Nephron progenitor cell (in vitro differentiated cells): ENCODE measurements at regions not wholly inside any gene's neighbourhood (a gene's known extent, or its start where the extent isn't known, plus 50 kb on each side); places are given as distances from the start of the nearest gene placed in this dataset.

Experiments
- DNase-seq: peaks from one replicate; pipeline ENCODE4 v3.0.0; 2021
- H3K27ac Mint-ChIP-seq: 2 replicates; pipeline ENCODE4 v1.8.0; 2021; ENCODE audit warnings: mild to moderate bottlenecking, moderate library complexity, mixed read lengths
- H3K27me3 Mint-ChIP-seq: 2 replicates; pipeline ENCODE4 v1.8.0; 2021; ENCODE audit warnings: mild to moderate bottlenecking, low read depth, mixed read lengths; ENCODE audit not compliant: poor library complexity
- H3K36me3 Mint-ChIP-seq: 2 replicates; pipeline ENCODE4 v1.8.0; 2021; ENCODE audit warnings: low read depth, mixed read lengths
- H3K4me1 Mint-ChIP-seq: 2 replicates; pipeline ENCODE4 v1.8.0; 2021; ENCODE audit warnings: mixed read lengths
- H3K4me3 Mint-ChIP-seq: 2 replicates; pipeline ENCODE4 v1.8.0; 2021; ENCODE audit warnings: mild to moderate bottlenecking, moderate library complexity, mixed read lengths
- H3K9me3 Mint-ChIP-seq: 2 replicates; pipeline ENCODE4 v1.8.0; 2021; ENCODE audit warnings: mild to moderate bottlenecking, moderate library complexity, mixed read lengths
- TF ChIP-seq, protein P1 (sequence below): fragments of 200-600 bp; sonication (generic); IDR thresholded peaks from 2 replicates; pipeline ENCODE4 v1.5.0; 2021; ENCODE audit warnings: antibody characterized with exemption

DNA sequence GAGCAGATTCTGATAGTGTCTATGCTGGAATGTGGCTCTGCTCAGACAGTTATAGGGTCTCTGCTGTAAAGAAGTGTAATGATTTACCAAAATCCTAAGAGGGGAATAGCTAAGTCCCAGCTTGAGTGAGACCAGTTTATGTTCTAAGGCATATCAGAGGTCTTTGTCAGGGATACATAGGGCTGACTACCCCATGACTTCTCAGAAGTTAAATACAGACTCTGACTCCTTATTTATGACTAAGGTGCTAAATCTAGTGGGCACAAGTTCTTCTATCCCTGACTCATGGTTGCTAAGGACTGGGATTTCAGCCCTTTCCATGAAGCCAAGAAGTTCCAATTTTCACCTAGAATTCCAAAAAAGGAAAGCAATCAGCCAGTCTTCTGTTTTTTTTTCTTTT, 192.6 kb upstream of the POU1F1 start:
- no peak overlapping the region for H3K4me3 Mint-ChIP-seq
- peaks cover 7% of the 10 kb centered on the region for H3K27me3 Mint-ChIP-seq
- TF ChIP-seq, protein P1, sequence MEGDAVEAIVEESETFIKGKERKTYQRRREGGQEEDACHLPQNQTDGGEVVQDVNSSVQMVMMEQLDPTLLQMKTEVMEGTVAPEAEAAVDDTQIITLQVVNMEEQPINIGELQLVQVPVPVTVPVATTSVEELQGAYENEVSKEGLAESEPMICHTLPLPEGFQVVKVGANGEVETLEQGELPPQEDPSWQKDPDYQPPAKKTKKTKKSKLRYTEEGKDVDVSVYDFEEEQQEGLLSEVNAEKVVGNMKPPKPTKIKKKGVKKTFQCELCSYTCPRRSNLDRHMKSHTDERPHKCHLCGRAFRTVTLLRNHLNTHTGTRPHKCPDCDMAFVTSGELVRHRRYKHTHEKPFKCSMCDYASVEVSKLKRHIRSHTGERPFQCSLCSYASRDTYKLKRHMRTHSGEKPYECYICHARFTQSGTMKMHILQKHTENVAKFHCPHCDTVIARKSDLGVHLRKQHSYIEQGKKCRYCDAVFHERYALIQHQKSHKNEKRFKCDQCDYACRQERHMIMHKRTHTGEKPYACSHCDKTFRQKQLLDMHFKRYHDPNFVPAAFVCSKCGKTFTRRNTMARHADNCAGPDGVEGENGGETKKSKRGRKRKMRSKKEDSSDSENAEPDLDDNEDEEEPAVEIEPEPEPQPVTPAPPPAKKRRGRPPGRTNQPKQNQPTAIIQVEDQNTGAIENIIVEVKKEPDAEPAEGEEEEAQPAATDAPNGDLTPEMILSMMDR, result no peak
- H3K36me3 Mint-ChIP-seq, result no peaks in the 10 kb centered on the region
- peaks cover 33% of the 10 kb centered on the region for H3K9me3 Mint-ChIP-seq
- no peak overlapping the region for H3K27ac Mint-ChIP-seq
- no peaks in the 10 kb centered on the region for H3K4me1 Mint-ChIP-seq
- DNase-seq, result no peak

DNA sequence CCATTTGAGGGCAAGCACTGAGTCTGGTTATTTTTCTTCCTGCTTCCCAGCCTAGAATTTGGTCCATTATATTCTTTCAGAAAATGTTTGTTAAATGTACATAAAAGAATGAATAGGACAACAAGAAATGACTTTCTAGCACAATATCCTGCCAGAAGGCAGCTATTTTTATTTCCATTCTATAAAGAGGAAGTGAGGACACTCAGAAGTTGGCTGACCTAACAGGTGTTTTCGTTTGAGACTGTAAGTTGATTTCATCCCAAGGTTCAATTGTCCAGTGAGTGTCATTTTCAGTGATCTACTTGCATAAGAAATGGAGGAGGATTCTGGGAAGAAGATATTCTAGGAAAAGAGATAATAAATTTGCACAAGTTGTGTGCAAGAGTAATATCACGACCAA, 191.9 kb upstream of the POU1F1 start:
- DNase-seq, result no peak
- TF ChIP-seq, protein P1, result no peak
- Mint-ChIP-seq H3K27me3 (peaks cover 7% of the 10 kb centered on the region), H3K4me3 (no peak overlapping the region), H3K4me1 (no peaks in the 10 kb centered on the region), H3K36me3 (no peaks in the 10 kb centered on the region), H3K9me3 (peaks cover 26% of the 10 kb centered on the region), H3K27ac (no peak overlapping the region)

DNA sequence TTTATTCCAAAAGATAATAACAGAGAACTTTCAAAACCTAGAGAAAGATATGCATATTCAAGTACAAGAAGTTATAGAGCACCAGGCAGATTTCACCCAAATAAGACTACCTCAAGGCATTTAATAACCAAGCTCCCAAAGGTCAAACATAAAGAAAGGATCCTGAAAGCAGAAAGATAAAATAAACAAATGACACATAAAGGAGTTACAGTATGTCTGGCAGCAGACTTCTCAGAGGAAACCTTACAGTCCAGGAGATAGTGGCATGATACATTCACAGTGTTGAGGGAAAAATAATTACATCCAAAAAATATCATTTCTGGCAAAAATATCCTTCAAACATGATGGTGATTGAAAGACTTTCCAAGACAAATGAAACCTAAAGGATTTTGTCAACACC, 185.8 kb upstream of the POU1F1 start:
- Mint-ChIP-seq H3K27ac (no peak overlapping the region), H3K4me1 (no peaks in the 10 kb centered on the region), H3K9me3 (peaks cover 13% of the 10 kb centered on the region), H3K27me3 (peaks cover 9% of the 10 kb centered on the region), H3K4me3 (no peak overlapping the region), H3K36me3 (no peaks in the 10 kb centered on the region)
- DNase-seq, result no peak
- TF ChIP-seq, protein P1, result no peak

DNA sequence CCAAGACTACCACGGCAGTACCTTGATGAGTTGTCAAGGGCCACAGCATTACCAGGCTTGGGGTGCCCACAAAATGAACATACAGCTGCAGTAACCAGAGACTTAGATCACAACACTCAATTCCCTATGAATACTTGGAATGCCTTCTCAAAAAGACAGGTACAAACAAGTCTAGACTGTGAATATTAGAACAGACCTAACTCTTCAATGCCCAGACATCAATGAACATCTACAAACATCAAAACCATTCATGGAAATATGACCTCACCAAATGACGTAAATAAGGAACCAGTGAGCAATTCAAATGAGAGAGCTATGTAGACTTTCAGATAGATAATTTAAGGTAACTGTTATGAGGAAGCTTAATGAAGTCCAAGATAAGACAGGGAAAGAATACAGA, 185.1 kb upstream of the POU1F1 start:
- TF ChIP-seq, protein P1, result no peak
- Mint-ChIP-seq H3K4me3 (no peak overlapping the region), H3K36me3 (no peaks in the 10 kb centered on the region), H3K4me1 (no peaks in the 10 kb centered on the region), H3K27me3 (peaks cover 11% of the 10 kb centered on the region), H3K27ac (no peak overlapping the region), H3K9me3 (peaks cover 12% of the 10 kb centered on the region)
- DNase-seq, result no peak

- TF ChIP-seq, protein P1, result no peak
- Mint-ChIP-seq H3K4me1 (no peaks in the 10 kb centered on the region), H3K9me3 (peaks cover 8% of the 10 kb centered on the region), H3K36me3 (no peaks in the 10 kb centered on the region), H3K27ac (no peak overlapping the region), H3K27me3 (peaks cover 8% of the 10 kb centered on the region), H3K4me3 (no peak overlapping the region)
- DNase-seq, result no peak
Observed at GRCh38 chr3:87461036-87461435, 184.7 kb upstream of the POU1F1 start.

GRCh38 chr3:87448558-87448957, 172.2 kb upstream of the POU1F1 start:
- Mint-ChIP-seq H3K4me3 (no peak overlapping the region), H3K36me3 (peaks cover 5% of the 10 kb centered on the region), H3K27ac (no peak overlapping the region), H3K9me3 (peaks cover 25% of the 10 kb centered on the region), H3K4me1 (no peaks in the 10 kb centered on the region), H3K27me3 (no peaks in the 10 kb centered on the region)
- DNase-seq, result no peak
- TF ChIP-seq, protein P1, result no peak
